HepG2 (cell line): ENCODE measurements at regions not wholly inside any gene's neighbourhood (a gene's known extent, or its start where the extent isn't known, plus 50 kb on each side); places are given as distances from the start of the nearest gene placed in this dataset.

ENCODE experiments used
- ATF4 ChIP-seq, 2 experiments: fragments of 450-650 bp in 1 of 2; sonication (generic) in 1 of 2; formaldehyde crosslinking; IDR thresholded peaks; 2 replicates each; pipeline versions ENCODE4 v1.5.0 to v1.8.0; 2020 to 2022; ENCODE audit warnings: mild to moderate bottlenecking in 1 of 2, missing genetic modification reagents in 1 of 2
- CBX5 ChIP-seq: sonication (generic); formaldehyde crosslinking; IDR thresholded peaks from 2 replicates; pipeline ENCODE4 v1.4.0; 2020; ENCODE audit warnings: missing genetic modification reagents, borderline replicate concordance
- ELF1 ChIP-seq: sonication (generic); formaldehyde crosslinking; IDR thresholded peaks from 2 replicates; pipeline ENCODE4 v1.4.0; 2020; ENCODE audit warnings: missing genetic modification reagents
- ELK4 ChIP-seq: sonication (generic); formaldehyde crosslinking; IDR thresholded peaks from 2 replicates; pipeline ENCODE4 v1.9.0; 2021; ENCODE audit warnings: missing genetic modification reagents, borderline replicate concordance
- HOXA9 ChIP-seq: sonication (generic); formaldehyde crosslinking; IDR thresholded peaks from 2 replicates; pipeline ENCODE4 v1.8.1; 2022; ENCODE audit warnings: missing genetic modification reagents, mild to moderate bottlenecking, moderate library complexity, borderline replicate concordance
- KDM2A ChIP-seq: sonication (generic); formaldehyde crosslinking; IDR thresholded peaks from 2 replicates; pipeline ENCODE4 v1.4.0; 2020; ENCODE audit warnings: low read depth, missing genetic modification reagents, borderline replicate concordance
- KDM3A ChIP-seq: IDR thresholded peaks from 2 replicates; pipeline ENCODE4 v1.6.1; 2018; ENCODE audit warnings: low read depth, missing compliant biosample characterization
- KDM6A ChIP-seq: IDR thresholded peaks from 2 replicates; pipeline ENCODE4 v1.6.1; 2016; ENCODE audit warnings: low read depth
- NAIF1 ChIP-seq: sonication (generic); formaldehyde crosslinking; IDR thresholded peaks from 2 replicates; pipeline ENCODE4 v1.5.0; 2020; ENCODE audit warnings: mild to moderate bottlenecking, missing genetic modification reagents, borderline replicate concordance
- SALL2 ChIP-seq: sonication (generic); formaldehyde crosslinking; IDR thresholded peaks from 2 replicates; pipeline ENCODE4 v1.8.1; 2023; ENCODE audit warnings: mild to moderate bottlenecking, missing genetic modification reagents, inconsistent platforms
- SAP130 ChIP-seq: IDR thresholded peaks from 2 replicates; pipeline ENCODE4 v1.6.1; 2016; ENCODE audit warnings: low read depth
- SMAD1 ChIP-seq: sonication (generic); formaldehyde crosslinking; IDR thresholded peaks from 2 replicates; pipeline ENCODE4 v1.4.0; 2020; ENCODE audit warnings: missing genetic modification reagents, low read depth, mild to moderate bottlenecking, borderline replicate concordance
- TEAD3 ChIP-seq: optimal IDR thresholded peaks from 2 replicates; pipeline ENCODE3; 2016; ENCODE audit warnings: borderline replicate concordance
- ZBTB1 ChIP-seq: sonication (generic); formaldehyde crosslinking; IDR thresholded peaks from 2 replicates; pipeline ENCODE4 v1.4.0; 2020; ENCODE audit warnings: missing genetic modification reagents, borderline replicate concordance
- ZBTB39 ChIP-seq: sonication (generic); formaldehyde crosslinking; IDR thresholded peaks from 2 replicates; pipeline ENCODE4 v1.5.0; 2020; ENCODE audit warnings: missing genetic modification reagents
- ZNF274 ChIP-seq: sonication (generic); formaldehyde crosslinking; IDR thresholded peaks from 2 replicates; pipeline ENCODE4 v1.5.1; 2020; ENCODE audit warnings: mild to moderate bottlenecking, missing genetic modification reagents
- ZNF30 ChIP-seq: sonication (generic); formaldehyde crosslinking; IDR thresholded peaks from 2 replicates; pipeline ENCODE4 v1.5.0; 2020; ENCODE audit warnings: mild to moderate bottlenecking, missing genetic modification reagents
- ZNF446 ChIP-seq: sonication (generic); formaldehyde crosslinking; IDR thresholded peaks from 2 replicates; pipeline ENCODE4 v1.5.0; 2020; ENCODE audit warnings: mild to moderate bottlenecking, missing genetic modification reagents
- ZNF460 ChIP-seq: sonication (generic); formaldehyde crosslinking; IDR thresholded peaks from 2 replicates; pipeline ENCODE4 v1.5.1; 2020; ENCODE audit warnings: missing genetic modification reagents, mild to moderate bottlenecking, borderline replicate concordance
- ZNF580 ChIP-seq: IDR thresholded peaks from 2 replicates; pipeline ENCODE4 v1.6.1; 2016; ENCODE audit warnings: low read depth, borderline replicate concordance
- ZNF816 ChIP-seq: sonication (generic); formaldehyde crosslinking; IDR thresholded peaks from 2 replicates; pipeline ENCODE4 v1.8.0; 2022; ENCODE audit warnings: missing genetic modification reagents, mild to moderate bottlenecking, borderline replicate concordance
- ZSCAN29 ChIP-seq: sonication (generic); formaldehyde crosslinking; conservative IDR thresholded peaks from 2 replicates; pipeline ENCODE4 v1.4.0; 2020; ENCODE audit warnings: mild to moderate bottlenecking, missing genetic modification reagents

GRCh38 chr2:7097353-7097895, 180.2 kb downstream of the RNF144A start (continued):
- TF ChIP-seq SMAD1 (CRISPR knock-in tag) (0 out of 2 replicates have a peak, but pooled peaks have one; percentile 38), ZBTB1 (CRISPR knock-in tag) (no peak), SALL2 (CRISPR knock-in tag) (0 out of 2 replicates have a peak, but pooled peaks have one; percentile 29), ZBTB39 (CRISPR knock-in tag) (no peak), NAIF1 (no peak), KDM3A (CRISPR knock-in tag) (no peak), ZNF446 (CRISPR knock-in tag) (no peak), ZSCAN29 (CRISPR knock-in tag) (no peak), ZNF580 (CRISPR knock-in tag) (0 out of 2 replicates have a peak, but pooled peaks have one; percentile 39), TEAD3 (CRISPR knock-in tag) (peak; percentile 65), ELF1 (CRISPR knock-in tag) (no peak), ELK4 (no peak), SAP130 (CRISPR knock-in tag) (peak; percentile 15; the same call in 1 of the 2 replicates), ZNF460 (CRISPR knock-in tag) (no peak), ATF4 (CRISPR knock-in tag; IDR thresholded peaks at IDR 0.05) (no peak), CBX5 (CRISPR knock-in tag) (no peak), ZNF816 (CRISPR knock-in tag) (no peak), ZNF30 (no peak), HOXA9 (no peak), ZNF274 (CRISPR knock-in tag) (peak; percentile 42; the same call in 1 of the 2 replicates), KDM2A (CRISPR knock-in tag) (peak; percentile 83; the same call in 1 of the 2 replicates), KDM6A (CRISPR knock-in tag) (no peak)
